Heart left ventricle (tissue), 13 donors: ENCODE measurements at regions not wholly inside any gene's neighbourhood (a gene's known extent, or its start where the extent isn't known, plus 50 kb on each side); places are given as distances from the start of the nearest gene placed in this dataset.

ENCODE experiments used
- POLR2A ChIP-seq, 2 donors: fragments of 450-650 bp; IDR thresholded peaks; one replicate each; pipeline ENCODE4 v1.6.1; 2017; ENCODE audit warnings: antibody characterized with exemption in 2 of 2, mild to moderate bottlenecking in 2 of 2, moderate library complexity in 2 of 2
- TF ChIP-seq, protein P1 (sequence below), 12 donors: fragments of 200-600 bp; sonication (generic) in 4 of 12; IDR thresholded peaks; one replicate each; pipeline versions ENCODE4 v1.5.0 to v1.8.0; 2018 to 2022; ENCODE audit warnings: antibody characterized with exemption in 12 of 12, mild to moderate bottlenecking in 5 of 12
- donor health status: ischemic (EF 13 %, LVEDD 7.1; RV severe dilation, severe dysfunction).
- donor health status: DM: no; HTN: yes; CAD: no.
- donor health status: DM: no; HTN: no; CAD: no.
- donor health status: ischemic (EF 25% LVEDD 6.9; RV normal size, moderate dysfunction).
- donor health status: ischemic (EF 25% LVEDD 5.7; RV mildly dilated, moderate dysfunction).
- donor health status: ischemic (EF 35%, LVEDD 5.7; RV mildly dilated, moderate dysfunction).
- donor health status: nonischemic (EF 11% LVEDD 7.7; RV severe dilation, severe dysfunction).
- donor health status: DM: yes; HTN: yes; CAD: no.
- donor health status: PGD.
- donor health status: ischemic (EF 29% LVEDD 5.4; RV normal size, mild dysfunction).
- donor health status: nonischemic (EF 23%, LVEDD 6.1; RV moderate dilation, normal function).

DNA sequence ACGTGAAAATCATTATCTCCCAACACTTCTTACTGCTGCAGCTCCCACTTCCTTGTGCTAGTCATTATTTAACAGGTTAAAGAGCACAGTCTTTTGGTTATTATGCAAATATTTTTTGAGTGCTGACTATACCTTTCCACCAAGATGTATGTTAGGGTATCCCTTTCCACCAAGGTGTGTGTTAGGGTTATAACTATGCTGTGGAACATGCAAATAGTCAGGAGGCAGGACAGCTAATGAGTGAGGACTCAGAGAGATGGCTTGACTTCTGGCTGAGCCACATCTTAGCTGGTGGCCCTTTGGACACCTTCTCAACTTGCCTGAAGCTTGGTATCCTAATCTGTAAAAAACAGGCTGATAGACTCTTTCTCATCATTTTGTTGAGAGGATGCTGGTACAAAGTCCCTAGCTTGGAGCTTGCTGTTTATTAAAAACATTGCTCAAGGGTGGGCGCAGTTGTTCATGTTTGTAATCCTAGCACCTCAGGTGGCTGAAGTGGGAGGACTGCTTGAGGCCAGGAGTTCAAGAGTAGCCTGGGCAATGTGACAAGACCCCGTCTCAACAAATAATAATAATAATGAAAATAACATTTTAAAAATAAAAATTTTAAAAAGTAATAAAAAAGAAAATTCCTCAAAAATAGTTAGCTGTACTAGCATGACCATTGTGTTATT is 160.5 kb upstream of the ADAMTS9 start:
- TF ChIP-seq, protein P1, sequence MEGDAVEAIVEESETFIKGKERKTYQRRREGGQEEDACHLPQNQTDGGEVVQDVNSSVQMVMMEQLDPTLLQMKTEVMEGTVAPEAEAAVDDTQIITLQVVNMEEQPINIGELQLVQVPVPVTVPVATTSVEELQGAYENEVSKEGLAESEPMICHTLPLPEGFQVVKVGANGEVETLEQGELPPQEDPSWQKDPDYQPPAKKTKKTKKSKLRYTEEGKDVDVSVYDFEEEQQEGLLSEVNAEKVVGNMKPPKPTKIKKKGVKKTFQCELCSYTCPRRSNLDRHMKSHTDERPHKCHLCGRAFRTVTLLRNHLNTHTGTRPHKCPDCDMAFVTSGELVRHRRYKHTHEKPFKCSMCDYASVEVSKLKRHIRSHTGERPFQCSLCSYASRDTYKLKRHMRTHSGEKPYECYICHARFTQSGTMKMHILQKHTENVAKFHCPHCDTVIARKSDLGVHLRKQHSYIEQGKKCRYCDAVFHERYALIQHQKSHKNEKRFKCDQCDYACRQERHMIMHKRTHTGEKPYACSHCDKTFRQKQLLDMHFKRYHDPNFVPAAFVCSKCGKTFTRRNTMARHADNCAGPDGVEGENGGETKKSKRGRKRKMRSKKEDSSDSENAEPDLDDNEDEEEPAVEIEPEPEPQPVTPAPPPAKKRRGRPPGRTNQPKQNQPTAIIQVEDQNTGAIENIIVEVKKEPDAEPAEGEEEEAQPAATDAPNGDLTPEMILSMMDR (IDR thresholded peaks at IDR 0.05), result no peak
- TF ChIP-seq POLR2A (IDR thresholded peaks at IDR 0.05), result no peak
